Activated CD8-positive, alpha-beta memory T cell treated with anti-CD3 and anti-CD28 coated beads, Interleukin-2, amount 10 ng/mL, durations not matched to agents 7 days and 5 days (primary cell): ENCODE measurements at regions not wholly inside any gene's neighbourhood (a gene's known extent, or its start where the extent isn't known, plus 50 kb on each side); places are given as distances from the start of the nearest gene placed in this dataset.

Source experiments
- ATAC-seq: fragments of 150-1000 bp; cut with Tn5 transposase; one replicate; pipeline ENCODE4 v1.10.0; 2021; ENCODE audit warnings: moderate library complexity
- CTCF ChIA-PET: fragments of 350-600 bp; sonication (Branson Sonifier 250); formaldehyde crosslinking; loops from one replicate; lab custom pipeline; 2021; ENCODE audit warnings: antibody characterized with exemption; lab: Charles Lee
- DNase-seq: peaks from one replicate; pipeline ENCODE4 v3.0.0-alpha.2; 2020
- H3K27ac Mint-ChIP-seq: one replicate; pipeline ENCODE4 v1.8.0; 2021; ENCODE audit warnings: mild to moderate bottlenecking, mixed read lengths
- H3K27me3 Mint-ChIP-seq: one replicate; pipeline ENCODE4 v1.8.0; 2021; ENCODE audit warnings: mixed read lengths
- H3K36me3 Mint-ChIP-seq: one replicate; pipeline ENCODE4 v1.8.0; 2021; ENCODE audit warnings: mild to moderate bottlenecking, mixed read lengths
- H3K4me1 Mint-ChIP-seq: one replicate; pipeline ENCODE4 v1.8.0; 2021; ENCODE audit warnings: mixed read lengths
- H3K4me3 Mint-ChIP-seq: one replicate; pipeline ENCODE4 v1.8.0; 2021; ENCODE audit warnings: mild to moderate bottlenecking, moderate library complexity, mixed read lengths
- H3K9me3 Mint-ChIP-seq: one replicate; pipeline ENCODE4 v1.8.0; 2022; ENCODE audit warnings: low read depth, mixed read lengths

GRCh38 chr12:61667676-61668075 is 592.5 kb upstream of the USP15 start:
- CTCF ChIA-PET = no interaction called here
- Mint-ChIP-seq H3K36me3 (no peaks in the 10 kb centered on the region), H3K9me3 (peaks cover 9% of the 10 kb centered on the region), H3K27me3 (no peaks in the 10 kb centered on the region), H3K27ac (no peak overlapping the region), H3K4me1 (no peaks in the 10 kb centered on the region), H3K4me3 (no peak overlapping the region)
- DNase-seq = no peak
- ATAC-seq = no peak

- ATAC-seq = no peak
- Mint-ChIP-seq H3K27me3 (no peaks in the 10 kb centered on the region), H3K9me3 (peaks cover 3% of the 10 kb centered on the region), H3K27ac (no peak overlapping the region), H3K4me1 (no peaks in the 10 kb centered on the region), H3K4me3 (no peak overlapping the region), H3K36me3 (no peaks in the 10 kb centered on the region)
- DNase-seq = no peak
- CTCF ChIA-PET = no interaction called here
Observed at GRCh38 chr12:61676520-61676919, 583.7 kb upstream of the USP15 start.

- DNase-seq (no peak), ATAC-seq (no peak)
- no peaks in the 10 kb centered on the region for H3K4me1 Mint-ChIP-seq
- no peaks in the 10 kb centered on the region for H3K36me3 Mint-ChIP-seq
- H3K9me3 Mint-ChIP-seq = peaks cover 2% of the 10 kb centered on the region
- H3K27me3 Mint-ChIP-seq = no peaks in the 10 kb centered on the region
- CTCF ChIA-PET = no interaction called here
- no peak overlapping the region for H3K4me3 Mint-ChIP-seq
- H3K27ac Mint-ChIP-seq = no peak overlapping the region
Observed at GRCh38 chr12:61687407-61687806, 572.8 kb upstream of the USP15 start.

- CTCF ChIA-PET = no interaction called here
- no peaks in the 10 kb centered on the region for H3K36me3 Mint-ChIP-seq
- H3K27ac Mint-ChIP-seq = no peak overlapping the region
- DNase-seq = no peak
- H3K9me3 Mint-ChIP-seq = peaks cover 7% of the 10 kb centered on the region
- ATAC-seq = no peak
- no peaks in the 10 kb centered on the region for H3K27me3 Mint-ChIP-seq
- H3K4me3 Mint-ChIP-seq = no peak overlapping the region
- H3K4me1 Mint-ChIP-seq = no peaks in the 10 kb centered on the region
Observed at GRCh38 chr12:61694214-61694613, 566.0 kb upstream of the USP15 start.

- Mint-ChIP-seq H3K4me3 (no peak overlapping the region), H3K27me3 (no peaks in the 10 kb centered on the region), H3K4me1 (no peaks in the 10 kb centered on the region), H3K36me3 (no peaks in the 10 kb centered on the region), H3K9me3 (peaks cover 2% of the 10 kb centered on the region), H3K27ac (no peak overlapping the region)
- ATAC-seq (no peak), DNase-seq (no peak)
- CTCF ChIA-PET = no interaction called here
Observed at GRCh38 chr12:61701471-61701870, 558.7 kb upstream of the USP15 start.

GRCh38 chr12:61706783-61707182 is 553.4 kb upstream of the USP15 start:
- DNase-seq (no peak), ATAC-seq (no peak)
- H3K4me3 Mint-ChIP-seq = no peak overlapping the region
- H3K4me1 Mint-ChIP-seq = no peaks in the 10 kb centered on the region
- H3K27me3 Mint-ChIP-seq = no peaks in the 10 kb centered on the region
- no peaks in the 10 kb centered on the region for H3K36me3 Mint-ChIP-seq
- no peaks in the 10 kb centered on the region for H3K9me3 Mint-ChIP-seq
- CTCF ChIA-PET = no interaction called here
- no peak overlapping the region for H3K27ac Mint-ChIP-seq

- Mint-ChIP-seq H3K36me3 (no peaks in the 10 kb centered on the region), H3K9me3 (no peaks in the 10 kb centered on the region), H3K4me3 (no peak overlapping the region), H3K4me1 (no peaks in the 10 kb centered on the region), H3K27ac (no peak overlapping the region), H3K27me3 (no peaks in the 10 kb centered on the region)
- DNase-seq (no peak), ATAC-seq (no peak)
- CTCF ChIA-PET = no interaction called here
Observed at GRCh38 chr12:61713121-61713520, 547.1 kb upstream of the USP15 start.

GRCh38 chr12:61717986-61718385 is 542.2 kb upstream of the USP15 start:
- no peaks in the 10 kb centered on the region for H3K27me3 Mint-ChIP-seq
- H3K4me3 Mint-ChIP-seq = no peak overlapping the region
- no peaks in the 10 kb centered on the region for H3K4me1 Mint-ChIP-seq
- ATAC-seq = no peak
- no peaks in the 10 kb centered on the region for H3K36me3 Mint-ChIP-seq
- H3K27ac Mint-ChIP-seq = no peak overlapping the region
- peaks cover 4% of the 10 kb centered on the region for H3K9me3 Mint-ChIP-seq
- CTCF ChIA-PET = no interaction called here
- DNase-seq = no peak

- H3K27me3 Mint-ChIP-seq = no peaks in the 10 kb centered on the region
- ATAC-seq (no peak), DNase-seq (no peak)
- CTCF ChIA-PET = no interaction called here
- no peaks in the 10 kb centered on the region for H3K36me3 Mint-ChIP-seq
- no peak overlapping the region for H3K27ac Mint-ChIP-seq
- no peak overlapping the region for H3K4me3 Mint-ChIP-seq
- H3K9me3 Mint-ChIP-seq = peaks cover 5% of the 10 kb centered on the region
- no peaks in the 10 kb centered on the region for H3K4me1 Mint-ChIP-seq
Observed at GRCh38 chr12:61739925-61740324, 520.3 kb upstream of the USP15 start.

GRCh38 chr12:61750604-61751003 is 509.6 kb upstream of the USP15 start:
- no peaks in the 10 kb centered on the region for H3K4me1 Mint-ChIP-seq
- H3K9me3 Mint-ChIP-seq = peaks cover 3% of the 10 kb centered on the region
- no peaks in the 10 kb centered on the region for H3K36me3 Mint-ChIP-seq
- H3K4me3 Mint-ChIP-seq = no peak overlapping the region
- CTCF ChIA-PET = no interaction called here
- ATAC-seq (no peak), DNase-seq (no peak)
- H3K27me3 Mint-ChIP-seq = no peaks in the 10 kb centered on the region
- H3K27ac Mint-ChIP-seq = no peak overlapping the region

- Mint-ChIP-seq H3K27ac (no peak overlapping the region), H3K36me3 (no peaks in the 10 kb centered on the region), H3K27me3 (no peaks in the 10 kb centered on the region), H3K9me3 (no peaks in the 10 kb centered on the region), H3K4me3 (no peak overlapping the region), H3K4me1 (no peaks in the 10 kb centered on the region)
- CTCF ChIA-PET = no interaction called here
- no peak for DNase-seq
- ATAC-seq = no peak
Observed at GRCh38 chr12:61754214-61754613, 506.0 kb upstream of the USP15 start.

- H3K4me3 Mint-ChIP-seq = no peak overlapping the region
- H3K9me3 Mint-ChIP-seq = no peaks in the 10 kb centered on the region
- no peaks in the 10 kb centered on the region for H3K4me1 Mint-ChIP-seq
- ATAC-seq (no peak), DNase-seq (no peak)
- H3K36me3 Mint-ChIP-seq = no peaks in the 10 kb centered on the region
- CTCF ChIA-PET = no interaction called here
- no peaks in the 10 kb centered on the region for H3K27me3 Mint-ChIP-seq
- H3K27ac Mint-ChIP-seq = no peak overlapping the region
Observed at GRCh38 chr12:61757831-61758505, 502.2 kb upstream of the USP15 start.

- H3K36me3 Mint-ChIP-seq = no peaks in the 10 kb centered on the region
- no peak overlapping the region for H3K27ac Mint-ChIP-seq
- CTCF ChIA-PET = no interaction called here
Observed at GRCh38 chr12:61758661-61759060, 501.5 kb upstream of the USP15 start.

GRCh38 chr12:61765926-61766325 is 494.3 kb upstream of the USP15 start:
- ATAC-seq (no peak), DNase-seq (no peak)
- no peaks in the 10 kb centered on the region for H3K4me1 Mint-ChIP-seq
- peaks cover 19% of the 10 kb centered on the region for H3K9me3 Mint-ChIP-seq
- CTCF ChIA-PET = interaction anchor here (1.4 kb wide), 1 partner anchor 9 kb away, joined by 3 read pairs; no protein-coding TSS in a partner anchor
- no peaks in the 10 kb centered on the region for H3K27me3 Mint-ChIP-seq
- no peaks in the 10 kb centered on the region for H3K36me3 Mint-ChIP-seq
- H3K4me3 Mint-ChIP-seq = no peak overlapping the region
- no peak overlapping the region for H3K27ac Mint-ChIP-seq

More at GRCh38 chr12:61758661-61759060, 501.5 kb upstream of the USP15 start:
- no peak for ATAC-seq
- Mint-ChIP-seq H3K4me3 (no peak overlapping the region), H3K27me3 (no peaks in the 10 kb centered on the region), H3K4me1 (no peaks in the 10 kb centered on the region), H3K9me3 (peaks cover 4% of the 10 kb centered on the region)
- no peak for DNase-seq

GRCh38 chr12:61780435-61780834 is 479.8 kb upstream of the USP15 start:
- DNase-seq (no peak), ATAC-seq (no peak)
- Mint-ChIP-seq H3K9me3 (peaks cover 2% of the 10 kb centered on the region), H3K27ac (no peak overlapping the region), H3K4me3 (no peak overlapping the region), H3K4me1 (no peaks in the 10 kb centered on the region), H3K27me3 (no peaks in the 10 kb centered on the region), H3K36me3 (no peaks in the 10 kb centered on the region)
- CTCF ChIA-PET = no interaction called here
